ENCODE measurements at regions not wholly inside any gene's neighbourhood (a gene's known extent, or its start where the extent isn't known, plus 50 kb on each side); places are given as distances from the start of the nearest gene placed in this dataset.
A peak's percentile ranks its signal among the peaks of the same experiment; 100 is the strongest.

DNA sequence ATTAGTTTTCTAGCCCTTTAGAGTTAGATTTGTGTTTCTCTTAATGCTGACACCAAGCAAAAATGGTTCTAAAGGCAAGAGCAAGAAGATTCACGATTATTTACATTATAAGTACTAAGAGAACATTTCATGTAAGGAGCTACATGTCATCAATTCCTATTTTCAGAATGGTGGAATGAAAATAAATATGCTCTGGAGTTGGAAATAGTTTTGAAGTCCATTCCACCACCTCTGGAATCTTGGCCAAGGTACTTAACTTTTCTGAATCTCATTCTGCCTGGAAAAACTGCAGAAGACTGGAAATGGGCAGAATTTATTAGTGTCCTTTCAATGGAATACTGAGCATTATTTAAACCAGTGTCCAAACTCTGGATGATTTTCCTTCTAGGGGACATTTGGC, 125.1 kb upstream of the RAB11FIP2 start:
- Histone ChIP-seq H3K27me3 (ENCODE audit: insufficient read depth, low read length) (no peaks in the 10 kb centered on the region), H2AFZ (ENCODE audit: low read length) (no peak overlapping the region), H3K79me2 (ENCODE audit: insufficient read depth, low read length) (no peaks in the 10 kb centered on the region), H3K4me3 (ENCODE audit: insufficient read depth, low read length) (no peak overlapping the region), H3K4me2 (ENCODE audit: insufficient read depth, low read length) (no peak overlapping the region), H3K9me3 (ENCODE audit: low read depth, low read length) (no peaks in the 10 kb centered on the region), H3K4me1 (ENCODE audit: insufficient read depth, low read length) (no peaks in the 10 kb centered on the region), H3K27ac (ENCODE audit: low read depth, low read length) (no peak overlapping the region), H4K20me1 (ENCODE audit: insufficient read depth, low read length) (no peaks in the 10 kb centered on the region), H3K36me3 (ENCODE audit: insufficient read depth, low read length) (no peaks in the 10 kb centered on the region)
- TF ChIP-seq CTCF (IDR thresholded peaks at IDR 0.05; ENCODE audit: extremely low read depth, low read depth, low read length), result no peak
- no peak for DNase-seq (ENCODE audit: insufficient read length, low spot score, missing footprints)

DNA sequence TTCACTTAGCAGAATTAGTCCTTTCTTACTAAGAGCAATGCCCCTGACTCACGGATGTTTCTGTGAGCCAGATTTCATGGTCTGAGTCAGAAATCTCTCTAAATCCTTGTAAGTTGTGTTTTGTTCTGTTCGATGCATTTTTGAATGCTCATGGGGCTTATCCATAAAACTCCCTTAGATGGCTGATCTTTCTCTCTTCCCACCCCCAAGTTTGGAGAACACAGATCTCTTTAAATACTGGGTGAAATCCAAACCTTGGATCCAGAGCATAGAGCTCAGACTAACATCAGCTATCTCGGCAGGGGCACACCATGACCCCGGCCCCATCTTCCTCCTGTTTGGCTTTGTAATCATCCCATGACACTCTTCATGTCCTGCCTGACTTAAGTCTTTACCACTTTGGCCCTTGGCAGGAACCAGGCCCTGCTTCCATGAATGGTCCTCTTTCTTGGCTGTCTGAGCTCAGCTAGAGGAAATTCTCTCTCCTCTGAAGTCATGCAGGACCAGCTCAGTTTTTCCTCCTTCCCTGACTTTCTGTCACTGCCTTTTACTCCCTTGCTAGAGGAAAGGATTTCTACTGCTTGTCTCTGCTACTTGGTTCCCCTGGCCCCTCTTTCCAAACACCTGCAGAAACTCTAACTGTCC, 120.4 kb upstream of the RAB11FIP2 start:
- Histone ChIP-seq H3K9me3 (ENCODE audit: low read depth, low read length) (no peaks in the 10 kb centered on the region), H3K36me3 (ENCODE audit: insufficient read depth, low read length) (no peaks in the 10 kb centered on the region), H3K27me3 (ENCODE audit: insufficient read depth, low read length) (no peaks in the 10 kb centered on the region), H4K20me1 (ENCODE audit: insufficient read depth, low read length) (no peaks in the 10 kb centered on the region), H3K27ac (ENCODE audit: low read depth, low read length) (no peak overlapping the region), H3K4me1 (ENCODE audit: insufficient read depth, low read length) (no peaks in the 10 kb centered on the region), H3K4me2 (ENCODE audit: insufficient read depth, low read length) (no peak overlapping the region), H3K79me2 (ENCODE audit: insufficient read depth, low read length) (no peaks in the 10 kb centered on the region), H2AFZ (ENCODE audit: low read length) (no peak overlapping the region), H3K4me3 (ENCODE audit: insufficient read depth, low read length) (no peak overlapping the region)
- TF ChIP-seq CTCF (IDR thresholded peaks at IDR 0.05; ENCODE audit: extremely low read depth, low read depth, low read length), result no peak
- DNase-seq (ENCODE audit: insufficient read length, low spot score, missing footprints), result peak; percentile 47

DNA sequence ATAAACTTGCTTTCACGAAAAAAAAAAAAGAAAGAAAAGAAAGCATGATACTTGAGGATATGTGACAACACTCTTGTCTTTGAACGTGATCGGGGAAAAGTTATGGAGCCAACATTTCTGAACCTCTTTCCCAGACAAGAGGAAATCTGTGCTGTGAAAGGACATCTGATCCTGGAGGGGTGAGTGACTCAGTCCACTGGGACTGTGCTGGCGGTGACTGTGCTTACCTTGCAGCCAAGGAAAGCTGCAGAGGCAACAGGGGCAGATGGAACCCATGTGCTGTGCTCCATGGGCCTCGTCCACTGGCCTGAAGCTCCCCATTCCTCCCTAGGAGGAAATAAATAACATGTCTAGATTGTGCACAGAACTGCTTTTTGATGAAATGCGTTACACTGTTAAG, 116.5 kb upstream of the RAB11FIP2 start:
- H4K20me1 ChIP-seq (ENCODE audit: insufficient read depth, low read length), result no peaks in the 10 kb centered on the region
- no peak for TF ChIP-seq CTCF (IDR thresholded peaks at IDR 0.05; ENCODE audit: extremely low read depth, low read depth, low read length)
- no peak overlapping the region for H3K4me2 ChIP-seq (ENCODE audit: insufficient read depth, low read length)
- H3K4me3 ChIP-seq (ENCODE audit: insufficient read depth, low read length), result no peak overlapping the region
- H3K4me1 ChIP-seq (ENCODE audit: insufficient read depth, low read length), result no peaks in the 10 kb centered on the region
- H3K36me3 ChIP-seq (ENCODE audit: insufficient read depth, low read length), result no peaks in the 10 kb centered on the region
- H2AFZ ChIP-seq (ENCODE audit: low read length), result no peak overlapping the region
- H3K9me3 ChIP-seq (ENCODE audit: low read depth, low read length), result no peaks in the 10 kb centered on the region
- no peaks in the 10 kb centered on the region for H3K27me3 ChIP-seq (ENCODE audit: insufficient read depth, low read length)
- no peak for DNase-seq (ENCODE audit: insufficient read length, low spot score, missing footprints)
- no peaks in the 10 kb centered on the region for H3K79me2 ChIP-seq (ENCODE audit: insufficient read depth, low read length)
- no peak overlapping the region for H3K27ac ChIP-seq (ENCODE audit: low read depth, low read length)

- Histone ChIP-seq H3K79me2 (ENCODE audit: insufficient read depth, low read length) (no peaks in the 10 kb centered on the region), H3K4me2 (ENCODE audit: insufficient read depth, low read length) (no peak overlapping the region), H3K4me1 (ENCODE audit: insufficient read depth, low read length) (no peaks in the 10 kb centered on the region), H3K9me3 (ENCODE audit: low read depth, low read length) (no peaks in the 10 kb centered on the region), H3K36me3 (ENCODE audit: insufficient read depth, low read length) (no peaks in the 10 kb centered on the region), H3K27ac (ENCODE audit: low read depth, low read length) (no peak overlapping the region), H2AFZ (ENCODE audit: low read length) (no peak overlapping the region), H4K20me1 (ENCODE audit: insufficient read depth, low read length) (no peaks in the 10 kb centered on the region), H3K27me3 (ENCODE audit: insufficient read depth, low read length) (no peaks in the 10 kb centered on the region), H3K4me3 (ENCODE audit: insufficient read depth, low read length) (no peak overlapping the region)
- no peak for TF ChIP-seq CTCF (IDR thresholded peaks at IDR 0.05; ENCODE audit: extremely low read depth, low read depth, low read length)
- DNase-seq (ENCODE audit: insufficient read length, low spot score, missing footprints), result no peak
These were observed 114.9 kb upstream of the RAB11FIP2 start for GRCh38 chr10:118161461-118162246.

All from osteoblast (primary cell).